H54 (cell line): ENCODE measurements at regions not wholly inside any gene's neighbourhood (a gene's known extent, or its start where the extent isn't known, plus 50 kb on each side); places are given as distances from the start of the nearest gene placed in this dataset.
"Not testable (repeated sequence)": the region's sequence is repeated elsewhere in the genome, so short reads cannot be mapped to it uniquely, and the experiment has no call there.

Experiments
- DNase-seq: peaks from one replicate; pipeline ENCODE4 v3.0.0; 2011; ENCODE audit warnings: low spot score, mixed read lengths; ENCODE audit not compliant: insufficient read length
- FAIRE-seq: peaks from 3 replicates; lab custom pipeline; 2011; peaks lifted over from hg19 to GRCh38; lab: Jason Lieb, UNC
- POLR2A ChIP-seq: IDR thresholded peaks from 2 replicates; pipeline ENCODE4 v1.6.1; 2011; ENCODE audit warnings: low read depth, mild to moderate bottlenecking, low read length

DNA sequence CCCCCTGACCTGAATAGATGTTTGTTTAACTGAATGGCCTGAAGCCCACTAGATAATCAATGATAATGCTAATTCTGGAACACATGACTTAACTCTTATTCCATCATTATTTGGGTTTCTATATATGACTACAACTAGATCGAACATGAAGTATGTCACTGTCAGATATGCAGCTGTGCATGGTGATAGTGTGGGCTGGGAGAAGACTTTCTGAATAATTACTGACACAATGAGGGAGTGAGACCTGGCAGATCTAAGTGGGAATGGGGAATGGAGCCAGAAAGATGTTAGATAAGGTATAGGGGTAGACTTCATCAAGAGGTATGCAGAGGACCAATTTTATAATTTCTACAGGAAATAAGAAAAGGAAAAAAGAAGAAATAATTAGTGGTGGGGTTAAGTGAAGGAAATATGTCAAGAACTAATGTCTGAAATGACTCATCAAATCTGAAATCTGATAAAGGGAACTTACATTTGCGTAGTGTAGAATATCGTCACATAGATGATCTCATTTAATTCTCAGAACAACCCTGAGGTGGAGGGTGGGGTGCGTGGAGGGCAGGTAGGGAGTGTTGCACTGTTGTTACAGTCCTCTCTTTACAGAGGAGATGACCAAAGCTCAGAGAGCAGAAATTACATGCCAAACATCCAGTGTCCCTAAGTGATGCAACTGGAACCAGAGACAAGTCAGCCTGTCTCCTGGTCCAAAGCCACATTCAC lies 68.2 kb upstream of the EED start:
- DNase-seq (no peak), FAIRE-seq (no peak)
- TF ChIP-seq POLR2A = no peak

DNA sequence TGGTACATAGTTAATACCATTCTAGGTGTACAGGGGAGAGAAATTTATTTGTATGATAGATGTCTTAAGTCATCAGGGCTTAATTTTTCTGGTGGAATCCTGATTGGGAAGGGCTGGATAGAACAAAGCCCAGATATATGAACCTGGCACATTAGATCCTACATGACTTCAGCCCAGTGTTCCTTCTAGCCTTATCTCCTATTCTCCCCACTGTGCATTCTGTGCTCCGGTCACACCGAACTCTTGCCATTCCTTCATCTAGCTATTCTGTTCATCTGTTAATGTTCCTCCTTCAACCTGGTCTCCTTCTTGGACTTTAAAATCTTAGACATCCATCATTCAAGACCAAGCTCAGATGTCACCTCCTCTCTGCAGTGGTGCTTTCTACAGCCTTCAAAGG lies 68.9 kb upstream of the EED start:
- FAIRE-seq = no peak
- no peak for TF ChIP-seq POLR2A

DNA sequence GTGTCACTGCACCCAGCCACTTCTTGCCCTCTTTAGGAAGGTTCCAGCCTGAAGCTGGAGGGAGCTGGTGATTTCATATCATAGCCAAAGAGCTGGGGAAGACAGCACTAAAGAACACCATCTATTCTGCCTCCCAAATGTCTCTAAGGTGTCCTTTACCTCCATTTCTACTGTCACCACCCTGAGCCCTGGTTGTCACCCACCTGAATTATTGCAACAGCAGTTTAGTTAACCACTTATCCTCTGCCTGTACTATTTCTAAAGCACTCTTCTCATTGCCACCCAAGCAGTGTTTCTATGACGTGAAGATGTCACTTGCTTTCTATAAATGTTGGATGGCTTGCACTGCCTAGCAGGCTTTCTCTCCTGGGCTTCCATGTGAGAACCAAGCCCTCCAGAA lies 69.4 kb upstream of the EED start:
- no peak for TF ChIP-seq POLR2A
- FAIRE-seq = no peak
- no peak for DNase-seq

More for the DNA sequence above, 68.9 kb upstream of the EED start:
- no peak for DNase-seq

DNA sequence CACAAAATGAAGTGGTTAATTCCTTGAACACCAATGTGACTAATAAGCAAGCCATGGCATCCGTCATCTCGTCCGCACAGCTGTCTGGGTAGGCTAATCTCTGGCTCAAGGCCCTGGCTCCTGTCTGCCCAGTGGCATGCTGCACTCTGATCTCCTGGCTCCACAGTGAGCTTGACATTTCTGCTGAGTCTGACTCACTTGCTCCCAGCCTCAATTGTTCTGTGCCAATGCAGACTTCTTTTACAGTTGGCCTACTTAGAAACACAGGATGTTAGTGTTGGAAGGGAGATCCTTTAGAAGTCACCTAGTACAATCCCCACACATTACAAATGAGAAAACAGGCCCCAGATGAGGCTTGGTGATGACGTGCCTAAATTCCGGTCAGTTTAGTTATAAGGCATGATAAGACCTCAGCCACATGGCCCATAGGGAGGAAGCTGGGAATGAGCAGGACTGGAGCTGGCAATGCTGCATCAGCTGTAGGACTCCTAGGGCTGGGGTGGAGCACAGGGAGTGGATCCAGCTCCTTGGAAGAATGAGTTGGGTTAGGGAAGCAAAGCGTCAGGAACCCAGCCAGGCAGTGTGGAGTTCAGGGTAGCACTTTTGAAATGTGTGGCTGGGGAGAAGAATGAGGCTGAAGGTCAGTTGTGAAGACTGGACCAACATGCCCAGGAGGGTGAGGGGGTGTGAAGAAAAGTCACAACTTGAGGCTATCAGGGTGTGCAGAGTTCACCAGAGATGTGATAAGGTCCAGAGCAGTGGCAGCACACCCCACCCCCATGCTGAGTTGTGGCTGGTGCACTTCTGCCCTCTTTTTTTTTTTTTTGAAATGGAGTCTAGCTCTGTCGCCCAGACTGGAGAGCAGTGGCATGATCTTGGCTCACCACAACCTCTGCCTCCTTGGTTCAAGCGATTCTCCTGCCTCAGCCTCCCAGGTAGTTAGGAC lies 70.2 kb upstream of the EED start:
- FAIRE-seq = peak; percentile 92
- peak; percentile 56 for TF ChIP-seq POLR2A
- DNase-seq = peak; percentile 75

DNA sequence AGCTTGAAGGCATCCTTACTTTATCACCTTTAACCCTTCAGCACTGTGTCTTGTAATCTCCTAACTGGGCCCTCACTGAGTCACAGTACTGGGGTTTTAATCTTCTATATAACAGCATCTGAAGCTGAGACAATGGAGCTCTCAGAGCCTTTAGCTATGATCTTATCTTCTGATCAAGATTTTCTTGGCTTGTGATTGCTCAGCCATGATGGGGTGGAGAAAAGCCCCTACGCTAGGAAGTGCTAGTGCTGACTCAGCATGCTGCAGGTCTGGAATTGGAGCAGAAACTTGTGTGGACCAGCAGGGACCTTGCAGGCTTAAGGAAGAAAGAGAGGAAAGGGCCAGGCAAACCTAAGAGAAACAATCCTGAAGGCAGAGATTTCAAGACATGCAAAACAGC lies 71.7 kb upstream of the EED start:
- DNase-seq (no peak), FAIRE-seq (no peak)
- TF ChIP-seq POLR2A = no peak

DNA sequence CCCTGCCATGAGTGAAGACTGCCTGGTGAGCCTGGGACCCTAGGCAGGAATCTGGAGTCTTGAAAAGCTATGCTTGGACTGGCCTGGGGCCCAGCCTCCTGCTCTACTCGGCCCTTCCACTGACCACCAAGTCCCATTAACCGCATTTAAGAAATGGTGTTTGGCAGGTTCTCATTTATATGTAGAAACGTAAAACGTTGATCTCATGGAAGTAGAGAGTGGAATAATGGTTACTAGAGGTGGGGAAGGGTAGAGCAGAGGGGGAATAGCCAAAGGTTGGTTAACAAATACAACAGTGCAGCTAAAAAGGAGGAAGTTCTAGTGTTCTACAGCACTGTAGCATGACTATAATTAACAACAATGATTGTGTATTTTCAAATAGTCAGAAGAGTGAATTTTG lies 72.9 kb upstream of the EED start:
- FAIRE-seq (no peak), DNase-seq (no peak)
- no peak for TF ChIP-seq POLR2A

DNA sequence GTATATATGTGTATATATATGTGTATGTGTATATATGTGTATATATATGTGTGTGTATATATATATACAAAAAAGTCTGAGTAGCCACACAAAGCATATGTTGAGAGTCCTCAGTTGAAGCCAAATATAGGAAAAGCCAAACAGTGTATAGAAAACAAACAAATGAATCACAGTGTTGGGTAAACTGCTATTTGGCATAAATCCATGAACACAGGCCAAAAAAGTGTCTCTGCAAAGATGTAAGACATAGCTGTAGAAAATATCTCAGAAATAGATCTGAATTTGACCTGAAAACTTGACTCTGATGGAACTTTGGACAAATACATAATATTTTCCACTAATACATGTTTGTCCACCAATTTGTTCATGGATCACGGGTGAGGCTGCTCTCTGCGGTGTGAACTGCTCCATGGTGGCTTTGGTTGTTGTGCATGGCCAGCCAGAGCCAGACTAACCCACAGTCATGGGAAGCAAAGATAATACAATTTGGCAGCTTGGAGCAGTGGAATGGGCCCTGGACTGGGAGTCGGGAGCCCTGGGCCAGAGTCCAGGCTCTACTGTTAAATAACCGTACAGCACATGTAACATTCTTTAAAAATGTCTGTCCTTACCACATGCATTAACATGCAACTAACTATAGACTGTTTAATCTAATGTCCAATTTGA lies 76.9 kb upstream of the EED start:
- DNase-seq (no peak), FAIRE-seq (no peak)
- no peak for TF ChIP-seq POLR2A

DNA sequence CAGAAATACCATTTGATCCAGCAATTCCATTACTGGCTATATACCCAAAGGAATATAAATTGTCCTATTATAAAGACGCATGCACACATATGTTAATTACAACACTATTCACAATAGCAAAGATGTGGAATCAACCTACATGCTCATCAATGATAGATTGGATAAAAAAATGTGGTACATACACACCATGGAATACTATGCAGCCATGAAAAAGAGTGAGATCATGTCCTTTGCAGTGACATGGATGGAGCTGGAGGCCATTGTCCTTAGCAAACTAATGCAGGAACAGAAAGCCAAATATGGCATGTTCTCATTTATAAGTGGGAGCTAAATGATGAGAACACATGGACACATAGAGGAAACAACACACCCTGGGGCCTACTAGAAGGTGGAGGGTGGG lies 78.3 kb upstream of the EED start:
- not testable (repeated sequence) for DNase-seq, FAIRE-seq

DNA sequence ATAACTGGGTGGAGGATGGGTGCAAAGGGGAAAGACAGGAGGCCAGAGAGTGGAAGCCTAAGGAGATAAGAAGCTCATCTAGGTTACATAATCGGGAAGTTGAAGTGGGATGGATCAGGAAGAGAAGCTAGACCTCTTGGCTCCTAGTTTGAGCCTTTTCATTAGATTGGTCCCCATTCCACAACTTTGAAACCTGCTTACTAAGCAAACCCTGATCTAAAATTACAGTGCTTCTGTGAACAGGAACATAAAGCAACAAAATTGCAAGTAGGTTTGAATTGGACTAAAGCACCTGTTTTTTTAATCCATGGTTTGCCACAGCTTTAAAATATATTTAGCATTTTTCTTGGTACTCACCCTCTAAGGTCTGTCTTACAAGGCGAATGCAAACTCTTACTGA lies 80.4 kb upstream of the EED start:
- no peak for TF ChIP-seq POLR2A
- FAIRE-seq = no peak
- DNase-seq = no peak

DNA sequence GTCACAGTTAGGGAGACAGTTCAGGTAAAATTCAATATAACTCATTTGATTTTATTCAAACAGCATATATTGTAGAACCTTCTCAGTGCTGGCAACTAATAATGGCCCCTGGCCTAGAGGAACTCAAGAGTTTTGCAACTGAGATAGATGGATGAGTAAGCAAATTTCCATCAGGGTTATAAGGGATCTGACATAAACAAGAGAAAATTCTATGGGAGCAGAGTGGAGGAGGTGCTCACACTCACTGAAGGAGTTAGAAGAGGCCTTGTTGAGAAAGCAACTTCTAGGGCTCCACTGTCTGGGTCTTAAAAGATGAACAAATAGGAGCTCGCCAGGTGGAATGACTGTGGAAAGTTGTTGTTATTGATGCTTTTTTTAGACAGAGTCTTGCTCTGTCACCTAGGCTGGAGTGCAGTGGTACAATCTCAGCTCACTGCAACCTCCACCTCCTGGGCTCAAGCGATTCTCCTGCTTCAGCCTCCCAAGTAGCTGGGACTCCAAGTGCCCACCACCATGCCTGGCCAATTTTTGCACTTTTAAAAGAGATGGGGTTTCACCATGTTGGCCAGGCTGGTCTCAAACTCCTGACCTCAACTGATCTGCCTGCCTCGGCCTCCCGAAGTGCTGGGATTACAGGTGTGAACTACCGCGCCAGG lies 81.2 kb upstream of the EED start:
- FAIRE-seq, DNase-seq: not testable (repeated sequence)

DNA sequence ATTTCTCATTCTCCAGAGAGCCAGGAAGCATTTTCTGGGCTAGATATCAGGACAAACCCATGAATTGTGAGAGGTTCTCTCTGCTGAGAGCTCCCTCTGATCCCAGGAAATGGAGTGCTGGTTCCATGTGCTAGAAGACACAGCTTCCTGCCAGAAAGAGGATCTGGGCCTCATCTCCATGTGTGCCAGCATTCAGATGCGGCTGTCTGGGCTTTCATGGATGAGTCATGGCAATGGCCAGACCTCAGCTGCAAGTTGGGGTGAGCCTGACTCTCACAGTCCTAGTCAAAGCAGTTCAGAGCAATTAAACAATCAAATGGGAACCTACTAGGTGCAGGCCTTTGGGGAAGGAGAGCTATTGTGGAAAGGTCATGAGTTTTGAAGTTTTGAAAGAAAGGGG lies 82.3 kb upstream of the EED start:
- DNase-seq (peak; percentile 56), FAIRE-seq (peak; percentile 92)
- TF ChIP-seq POLR2A = no peak

DNA sequence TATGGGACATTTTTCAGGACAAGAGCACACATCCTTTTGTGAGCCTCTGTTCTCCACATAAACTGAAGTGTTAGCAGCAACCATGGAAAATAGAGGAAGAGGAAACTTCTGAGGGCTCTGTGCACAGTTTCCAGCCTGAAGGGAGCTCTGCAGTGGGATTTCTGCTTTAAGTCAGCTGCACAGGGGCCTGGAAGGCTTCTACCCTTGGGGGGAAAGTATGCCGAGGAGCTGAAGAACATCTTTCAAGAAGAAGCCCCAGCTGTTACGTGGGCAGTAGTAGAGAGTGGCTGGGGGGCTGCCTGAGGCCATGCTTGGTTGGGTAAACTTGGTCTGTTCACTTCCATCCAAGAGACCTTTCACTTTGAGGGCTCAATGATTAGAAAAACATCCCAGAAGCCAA lies 82.7 kb upstream of the EED start:
- TF ChIP-seq POLR2A = no peak
- DNase-seq (no peak), FAIRE-seq (no peak)

DNA sequence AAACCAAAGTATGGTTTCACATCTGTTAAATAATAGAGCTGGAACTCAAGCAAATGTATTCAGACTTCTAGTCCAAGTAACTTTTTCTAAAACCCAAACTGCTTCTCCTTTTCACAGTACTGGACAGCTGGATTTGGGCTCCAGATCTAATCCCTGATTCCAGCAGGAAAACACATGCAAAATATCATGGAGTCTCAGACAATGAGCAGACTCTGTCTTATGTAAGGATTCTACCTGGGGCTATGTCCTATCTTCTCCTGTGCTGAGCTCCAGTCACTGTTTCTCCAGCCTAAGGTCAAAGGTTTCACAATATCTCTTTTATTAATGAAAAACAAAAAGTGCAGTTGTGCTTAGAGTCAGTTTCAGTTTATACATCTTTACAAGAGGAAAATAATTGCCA lies 83.2 kb upstream of the EED start:
- FAIRE-seq (no peak), DNase-seq (no peak)
- no peak for TF ChIP-seq POLR2A
